Fibroblast of skin of right biceps (primary cell): ENCODE measurements at regions not wholly inside any gene's neighbourhood (a gene's known extent, or its start where the extent isn't known, plus 50 kb on each side); places are given as distances from the start of the nearest gene placed in this dataset.

Experiments
- DNase-seq: peaks from one replicate; pipeline ENCODE4 v3.0.0-alpha.2; 2013

- DNase-seq, result no peak
Measured at GRCh38 chr2:8191427-8191826, 490.4 kb upstream of the ID2 start.

GRCh38 chr2:8193146-8193545, 488.7 kb upstream of the ID2 start:
- peak; percentile 34 for DNase-seq

GRCh38 chr2:8193686-8194615, 487.9 kb upstream of the ID2 start:
- no peak for DNase-seq

GRCh38 chr2:8195784-8196183, 486.1 kb upstream of the ID2 start:
- DNase-seq, result no peak

- DNase-seq, result peak; percentile 57
Measured at GRCh38 chr2:8196316-8196715, 485.5 kb upstream of the ID2 start.

- DNase-seq, result peak; percentile 85
Measured at GRCh38 chr2:8197101-8197500, 484.8 kb upstream of the ID2 start.

GRCh38 chr2:8197825-8198224, 484.0 kb upstream of the ID2 start:
- DNase-seq, result no peak

- DNase-seq, result no peak
Measured at GRCh38 chr2:8198766-8199382, 483.0 kb upstream of the ID2 start.

GRCh38 chr2:8202132-8202531, 479.7 kb upstream of the ID2 start:
- DNase-seq, result peak; percentile 18

- no peak for DNase-seq
Measured at GRCh38 chr2:8203364-8203763, 478.5 kb upstream of the ID2 start.

GRCh38 chr2:8204711-8205110, 477.1 kb upstream of the ID2 start:
- peak; percentile 24 for DNase-seq

- DNase-seq, result no peak
Measured at GRCh38 chr2:8209494-8209893, 472.4 kb upstream of the ID2 start.

GRCh38 chr2:8211384-8211783, 470.5 kb upstream of the ID2 start:
- no peak for DNase-seq

- no peak for DNase-seq
Measured at GRCh38 chr2:8212239-8212638, 469.6 kb upstream of the ID2 start.

GRCh38 chr2:8214036-8214615, 467.7 kb upstream of the ID2 start:
- peak; percentile 27 for DNase-seq

GRCh38 chr2:8215159-8215863, 466.5 kb upstream of the ID2 start:
- no peak for DNase-seq

- no peak for DNase-seq
Measured at GRCh38 chr2:8215982-8216381, 465.9 kb upstream of the ID2 start.

GRCh38 chr2:8216397-8216796, 465.5 kb upstream of the ID2 start:
- DNase-seq, result no peak

- DNase-seq, result peak; percentile 21
Measured at GRCh38 chr2:8217468-8218030, 464.3 kb upstream of the ID2 start.

- DNase-seq, result no peak
Measured at GRCh38 chr2:8219096-8219495, 462.8 kb upstream of the ID2 start.

- no peak for DNase-seq
Measured at GRCh38 chr2:8219631-8220355, 462.1 kb upstream of the ID2 start.

GRCh38 chr2:8222979-8223694, 458.7 kb upstream of the ID2 start:
- DNase-seq, result no peak
